ENCODE measurements at regions not wholly inside any gene's neighbourhood (a gene's known extent, or its start where the extent isn't known, plus 50 kb on each side); places are given as distances from the start of the nearest gene placed in this dataset.
"Not testable (repeated sequence)": the region's sequence is repeated elsewhere in the genome, so short reads cannot be mapped to it uniquely, and the experiment has no call there.

DNA sequence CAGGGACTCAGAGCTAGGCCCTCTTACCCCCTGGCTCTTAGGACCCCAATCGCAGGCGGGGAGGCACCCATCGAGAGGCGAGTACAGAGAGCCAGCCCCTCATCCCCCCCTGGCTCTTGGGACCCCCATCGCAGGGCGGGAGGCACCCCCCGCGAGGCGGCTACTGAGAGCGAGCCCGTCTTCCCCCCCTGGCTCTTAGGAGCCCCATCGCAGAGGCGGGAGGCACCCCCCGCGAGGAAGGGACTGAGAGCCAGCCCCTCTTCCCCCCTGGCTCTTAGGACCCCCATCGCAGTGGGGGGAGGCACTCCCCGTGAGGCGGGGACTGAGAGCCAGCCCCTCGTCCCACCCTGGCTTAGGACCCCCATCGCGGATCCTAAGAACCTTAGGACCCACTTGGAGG lies 2422.1 kb upstream of the PCDH20 start:
- H3K9ac ChIP-seq (ENCODE audit: low read length); H3K27me3 ChIP-seq (ENCODE audit: control insufficient read depth, insufficient read depth, low read length); H3K27ac ChIP-seq (ENCODE audit: low read length); H3K9me3 ChIP-seq (ENCODE audit: control insufficient read depth, low read depth, low read length); H3K4me3 ChIP-seq (ENCODE audit: low read length); H3K36me3 ChIP-seq (ENCODE audit: control insufficient read depth, low read depth, low read length); H3K4me1 ChIP-seq (ENCODE audit: control insufficient read depth, low read depth, low read length): not testable (repeated sequence)

DNA sequence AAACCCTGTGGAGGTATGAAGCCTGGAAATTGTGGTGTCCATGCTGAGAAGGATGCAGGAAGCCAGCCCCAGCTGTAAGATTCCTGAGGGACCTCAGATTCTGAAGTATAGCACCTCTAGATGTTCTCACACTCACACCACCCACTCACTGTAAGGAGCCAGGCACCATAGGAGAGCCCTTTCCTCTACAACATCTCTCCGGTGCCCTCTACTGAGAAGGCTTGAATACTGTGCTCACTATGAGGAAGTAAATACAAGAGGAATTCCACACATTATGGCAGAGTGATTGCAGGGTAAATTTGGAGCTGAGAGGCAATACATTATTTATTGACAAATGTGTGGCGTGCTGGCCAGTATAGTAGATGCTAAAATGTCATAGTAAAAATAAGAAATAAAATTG lies 2414.0 kb upstream of the PCDH20 start:
- H3K4me1 ChIP-seq (ENCODE audit: control insufficient read depth, low read depth, low read length); H3K27ac ChIP-seq (ENCODE audit: low read length); H3K4me3 ChIP-seq (ENCODE audit: low read length); H3K36me3 ChIP-seq (ENCODE audit: control insufficient read depth, low read depth, low read length); H3K27me3 ChIP-seq (ENCODE audit: control insufficient read depth, insufficient read depth, low read length); H3K9ac ChIP-seq (ENCODE audit: low read length); H3K9me3 ChIP-seq (ENCODE audit: control insufficient read depth, low read depth, low read length): not testable (repeated sequence)

DNA sequence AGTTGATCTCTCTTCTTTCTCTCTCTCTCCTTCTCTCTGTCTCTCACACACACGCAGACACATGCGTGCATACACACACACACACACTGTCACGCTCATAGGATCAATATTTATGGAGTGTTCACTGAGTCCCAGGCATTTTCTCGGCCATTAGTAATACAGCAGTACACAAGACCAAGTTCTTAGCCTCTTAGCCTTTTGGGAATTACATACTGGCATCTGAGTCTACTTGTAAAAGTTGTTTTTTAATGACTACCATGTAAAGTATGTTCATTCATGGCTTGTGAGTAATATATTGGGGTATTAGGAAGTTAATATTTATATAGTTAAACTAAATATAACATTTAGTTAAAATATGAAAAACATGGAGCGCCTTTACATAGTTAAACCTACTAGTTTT lies 2406.1 kb upstream of the PCDH20 start:
- H3K27me3 ChIP-seq (ENCODE audit: control insufficient read depth, insufficient read depth, low read length); H3K27ac ChIP-seq (ENCODE audit: low read length); H3K9me3 ChIP-seq (ENCODE audit: control insufficient read depth, low read depth, low read length); H3K9ac ChIP-seq (ENCODE audit: low read length); H3K36me3 ChIP-seq (ENCODE audit: control insufficient read depth, low read depth, low read length); H3K4me1 ChIP-seq (ENCODE audit: control insufficient read depth, low read depth, low read length); H3K4me3 ChIP-seq (ENCODE audit: low read length): not testable (repeated sequence)

DNA sequence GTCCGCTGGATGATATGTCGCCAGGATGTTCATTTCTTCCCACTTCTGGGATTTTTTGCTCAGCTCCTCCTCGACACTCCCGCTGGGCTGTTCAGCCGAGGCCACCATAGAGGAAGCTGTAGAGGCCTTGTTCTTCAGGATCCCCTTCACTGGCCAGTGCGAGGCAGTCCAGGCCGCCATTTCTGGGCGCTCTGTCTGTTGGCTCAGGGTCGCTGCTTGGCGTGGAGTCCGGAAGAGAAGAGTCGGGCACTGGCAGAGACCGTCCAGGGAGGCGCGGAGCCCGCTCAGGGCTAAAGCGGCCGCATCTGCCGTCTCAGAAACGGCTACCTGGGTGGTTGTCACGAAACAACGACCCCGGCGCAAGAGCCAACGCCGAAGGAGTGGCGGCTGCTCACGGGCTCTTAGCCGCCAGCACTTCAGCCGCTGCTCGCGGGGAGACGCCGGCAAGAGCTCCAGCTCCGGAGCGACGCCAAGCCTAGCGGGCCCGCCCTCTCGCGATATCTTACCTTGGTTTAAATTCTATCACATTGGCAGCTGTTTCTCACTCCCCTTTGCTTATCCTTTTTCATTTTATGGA lies 2395.9 kb upstream of the PCDH20 start:
- H3K9me3 ChIP-seq (ENCODE audit: control insufficient read depth, low read depth, low read length); H3K4me1 ChIP-seq (ENCODE audit: control insufficient read depth, low read depth, low read length); H3K4me3 ChIP-seq (ENCODE audit: low read length); H3K27ac ChIP-seq (ENCODE audit: low read length); H3K9ac ChIP-seq (ENCODE audit: low read length); H3K36me3 ChIP-seq (ENCODE audit: control insufficient read depth, low read depth, low read length); H3K27me3 ChIP-seq (ENCODE audit: control insufficient read depth, insufficient read depth, low read length): not testable (repeated sequence)

DNA sequence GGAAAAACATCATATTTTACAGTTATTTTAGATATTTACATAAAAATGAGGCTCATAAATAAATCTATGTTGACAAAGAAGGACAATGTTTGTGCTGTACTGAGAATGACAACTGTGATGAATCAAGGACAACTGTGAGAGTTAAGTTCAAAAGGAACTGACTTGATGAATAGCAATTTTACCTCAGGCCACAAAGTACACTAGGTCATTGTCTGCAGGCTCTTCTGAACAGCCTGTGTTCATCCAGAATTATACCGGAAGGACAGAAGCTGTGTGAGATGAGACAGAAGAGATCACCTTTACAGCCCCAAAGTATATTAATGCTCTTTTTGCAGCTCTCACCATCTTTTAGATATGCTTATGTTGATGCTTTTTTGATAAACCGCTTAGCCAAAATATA lies 2375.5 kb upstream of the PCDH20 start:
- H3K9ac ChIP-seq (ENCODE audit: low read length); H3K27ac ChIP-seq (ENCODE audit: low read length); H3K4me3 ChIP-seq (ENCODE audit: low read length); H3K4me1 ChIP-seq (ENCODE audit: control insufficient read depth, low read depth, low read length); H3K27me3 ChIP-seq (ENCODE audit: control insufficient read depth, insufficient read depth, low read length); H3K36me3 ChIP-seq (ENCODE audit: control insufficient read depth, low read depth, low read length); H3K9me3 ChIP-seq (ENCODE audit: control insufficient read depth, low read depth, low read length): not testable (repeated sequence)

DNA sequence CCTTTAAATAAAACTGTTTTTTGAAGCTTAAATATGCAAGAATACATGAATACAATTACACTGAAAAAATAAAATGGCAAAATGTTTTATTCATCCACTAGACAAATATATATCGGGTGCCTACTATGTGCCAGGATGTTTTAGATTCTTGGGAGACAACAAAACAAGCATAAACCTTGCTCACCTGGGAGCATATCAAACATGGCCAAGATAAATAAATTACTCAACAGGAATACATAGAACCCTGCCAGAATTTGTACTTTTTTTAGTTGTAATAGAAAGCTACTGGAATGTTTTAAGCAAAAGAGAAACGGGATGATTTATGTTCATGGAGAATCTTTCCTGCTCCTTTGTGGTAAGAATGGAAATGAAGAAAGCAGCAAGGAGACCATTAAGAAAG lies 2358.5 kb upstream of the PCDH20 start:
- H3K27ac ChIP-seq (ENCODE audit: low read length): no peak overlapping the region
- H3K9me3 ChIP-seq (ENCODE audit: control insufficient read depth, low read depth, low read length): no peaks in the 10 kb centered on the region
- H3K4me3 ChIP-seq (ENCODE audit: low read length): no peak overlapping the region
- H3K36me3 ChIP-seq (ENCODE audit: control insufficient read depth, low read depth, low read length): no peaks in the 10 kb centered on the region
- no peaks in the 10 kb centered on the region for H3K27me3 ChIP-seq (ENCODE audit: control insufficient read depth, insufficient read depth, low read length)
- no peaks in the 10 kb centered on the region for H3K4me1 ChIP-seq (ENCODE audit: control insufficient read depth, low read depth, low read length)
- no peak overlapping the region for H3K9ac ChIP-seq (ENCODE audit: low read length)

DNA sequence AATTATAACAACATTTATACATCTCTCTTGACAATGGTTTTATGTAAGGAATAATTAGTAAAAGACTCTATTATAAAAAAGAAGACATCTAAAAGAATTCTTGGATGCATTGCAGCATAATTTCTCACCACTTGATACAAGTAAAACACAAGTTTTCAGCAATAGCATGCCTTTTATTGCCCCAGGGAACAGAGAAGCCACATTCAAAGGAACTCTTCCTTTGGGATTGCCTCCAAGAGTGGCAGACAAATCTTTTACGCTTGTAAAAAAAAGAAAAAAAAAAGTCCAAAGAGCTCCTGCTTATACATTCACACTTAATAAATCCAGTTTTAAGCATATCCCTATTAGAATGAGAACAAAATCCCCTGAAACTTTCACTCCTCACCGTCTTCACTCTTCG lies 2357.8 kb upstream of the PCDH20 start:
- H3K27me3 ChIP-seq (ENCODE audit: control insufficient read depth, insufficient read depth, low read length): no peaks in the 10 kb centered on the region

DNA sequence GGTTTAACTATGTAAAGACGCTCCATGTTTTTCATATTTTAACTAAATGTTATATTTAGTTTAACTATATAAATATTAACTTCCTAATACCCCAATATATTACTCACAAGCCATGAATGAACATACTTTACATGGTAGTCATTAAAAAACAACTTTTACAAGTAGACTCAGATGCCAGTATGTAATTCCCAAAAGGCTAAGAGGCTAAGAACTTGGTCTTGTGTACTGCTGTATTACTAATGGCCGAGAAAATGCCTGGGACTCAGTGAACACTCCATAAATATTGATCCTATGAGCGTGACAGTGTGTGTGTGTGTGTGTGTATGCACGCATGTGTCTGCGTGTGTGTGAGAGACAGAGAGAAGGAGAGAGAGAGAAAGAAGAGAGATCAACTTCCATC lies 2342.0 kb upstream of the PCDH20 start:
- not testable (repeated sequence) for H3K9ac ChIP-seq (ENCODE audit: low read length); H3K27ac ChIP-seq (ENCODE audit: low read length); H3K36me3 ChIP-seq (ENCODE audit: control insufficient read depth, low read depth, low read length); H3K9me3 ChIP-seq (ENCODE audit: control insufficient read depth, low read depth, low read length); H3K27me3 ChIP-seq (ENCODE audit: control insufficient read depth, insufficient read depth, low read length); H3K4me1 ChIP-seq (ENCODE audit: control insufficient read depth, low read depth, low read length); H3K4me3 ChIP-seq (ENCODE audit: low read length)

More for the DNA sequence above, 2357.8 kb upstream of the PCDH20 start:
- Histone ChIP-seq H3K9ac (ENCODE audit: low read length) (no peak overlapping the region), H3K9me3 (ENCODE audit: control insufficient read depth, low read depth, low read length) (no peaks in the 10 kb centered on the region), H3K27ac (ENCODE audit: low read length) (no peak overlapping the region), H3K4me1 (ENCODE audit: control insufficient read depth, low read depth, low read length) (no peaks in the 10 kb centered on the region), H3K36me3 (ENCODE audit: control insufficient read depth, low read depth, low read length) (no peaks in the 10 kb centered on the region), H3K4me3 (ENCODE audit: low read length) (no peak overlapping the region)

DNA sequence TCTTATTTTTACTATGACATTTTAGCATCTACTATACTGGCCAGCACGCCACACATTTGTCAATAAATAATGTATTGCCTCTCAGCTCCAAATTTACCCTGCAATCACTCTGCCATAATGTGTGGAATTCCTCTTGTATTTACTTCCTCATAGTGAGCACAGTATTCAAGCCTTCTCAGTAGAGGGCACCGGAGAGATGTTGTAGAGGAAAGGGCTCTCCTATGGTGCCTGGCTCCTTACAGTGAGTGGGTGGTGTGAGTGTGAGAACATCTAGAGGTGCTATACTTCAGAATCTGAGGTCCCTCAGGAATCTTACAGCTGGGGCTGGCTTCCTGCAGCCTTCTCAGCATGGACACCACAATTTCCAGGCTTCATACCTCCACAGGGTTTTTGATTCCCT lies 2334.2 kb upstream of the PCDH20 start:
- not testable (repeated sequence) for H3K27ac ChIP-seq (ENCODE audit: low read length); H3K27me3 ChIP-seq (ENCODE audit: control insufficient read depth, insufficient read depth, low read length); H3K4me3 ChIP-seq (ENCODE audit: low read length); H3K9ac ChIP-seq (ENCODE audit: low read length); H3K9me3 ChIP-seq (ENCODE audit: control insufficient read depth, low read depth, low read length); H3K36me3 ChIP-seq (ENCODE audit: control insufficient read depth, low read depth, low read length); H3K4me1 ChIP-seq (ENCODE audit: control insufficient read depth, low read depth, low read length)

DNA sequence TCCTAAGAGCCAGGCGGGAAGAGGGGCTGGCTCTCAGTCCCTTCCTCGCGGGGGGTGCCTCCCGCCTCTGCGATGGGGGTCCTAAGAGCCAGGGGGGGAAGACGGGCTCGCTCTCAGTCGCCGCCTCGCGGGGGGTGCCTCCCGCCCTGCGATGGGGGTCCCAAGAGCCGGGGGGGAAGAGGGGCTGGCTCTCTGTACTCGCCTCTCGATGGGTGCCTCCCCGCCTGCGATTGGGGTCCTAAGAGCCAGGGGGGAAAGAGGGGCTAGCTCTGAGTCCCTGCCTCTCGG lies 2326.1 kb upstream of the PCDH20 start:
- not testable (repeated sequence) for H3K27me3 ChIP-seq (ENCODE audit: control insufficient read depth, insufficient read depth, low read length); H3K4me3 ChIP-seq (ENCODE audit: low read length); H3K27ac ChIP-seq (ENCODE audit: low read length); H3K9ac ChIP-seq (ENCODE audit: low read length); H3K9me3 ChIP-seq (ENCODE audit: control insufficient read depth, low read depth, low read length); H3K4me1 ChIP-seq (ENCODE audit: control insufficient read depth, low read depth, low read length); H3K36me3 ChIP-seq (ENCODE audit: control insufficient read depth, low read depth, low read length)

DNA sequence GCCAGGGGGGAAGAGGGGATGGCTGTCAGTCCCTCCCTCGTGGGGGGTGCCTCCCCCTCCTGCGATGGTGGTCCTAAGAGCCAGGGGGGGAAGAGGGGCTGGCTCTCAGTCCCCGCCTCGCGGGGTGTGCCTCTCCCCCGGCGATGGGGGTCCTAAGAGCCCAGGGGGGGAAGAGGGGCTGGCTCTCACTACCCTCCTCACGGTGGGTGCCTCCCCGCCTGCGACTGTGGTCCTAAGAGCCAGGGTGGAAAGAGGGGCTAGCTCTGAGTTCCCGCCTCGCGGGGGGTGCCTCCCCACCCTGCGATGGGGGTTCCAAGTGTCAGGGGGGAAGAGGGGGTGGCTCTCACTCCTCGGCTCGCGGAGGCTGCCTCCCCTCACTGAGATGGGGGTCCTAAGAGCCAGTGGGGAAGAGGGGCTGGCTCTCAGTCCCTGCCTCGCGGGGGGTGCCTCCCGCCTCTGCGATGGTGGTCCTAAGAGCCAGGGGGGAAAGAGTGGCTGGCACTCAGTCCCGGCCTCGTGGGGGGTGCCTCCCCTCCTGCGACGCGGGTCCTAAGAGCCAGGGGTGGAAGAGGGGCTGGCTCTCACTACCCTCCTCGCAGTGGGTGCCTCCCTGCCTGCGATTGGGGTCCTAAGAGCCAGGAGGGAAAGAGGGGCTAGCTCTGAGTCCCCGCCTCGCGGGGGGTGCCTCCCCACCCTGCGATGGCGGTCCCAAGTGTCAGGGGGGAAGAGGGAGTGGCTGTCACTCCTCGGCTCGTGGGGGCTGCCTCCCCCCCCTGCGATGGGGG lies 2325.6 kb upstream of the PCDH20 start:
- Histone ChIP-seq H3K4me3 (ENCODE audit: low read length) (no peak overlapping the region), H3K9me3 (ENCODE audit: control insufficient read depth, low read depth, low read length) (no peaks in the 10 kb centered on the region), H3K4me1 (ENCODE audit: control insufficient read depth, low read depth, low read length) (no peaks in the 10 kb centered on the region), H3K27me3 (ENCODE audit: control insufficient read depth, insufficient read depth, low read length) (no peaks in the 10 kb centered on the region), H3K36me3 (ENCODE audit: control insufficient read depth, low read depth, low read length) (no peaks in the 10 kb centered on the region), H3K9ac (ENCODE audit: low read length) (no peak overlapping the region), H3K27ac (ENCODE audit: low read length) (no peak overlapping the region)

DNA sequence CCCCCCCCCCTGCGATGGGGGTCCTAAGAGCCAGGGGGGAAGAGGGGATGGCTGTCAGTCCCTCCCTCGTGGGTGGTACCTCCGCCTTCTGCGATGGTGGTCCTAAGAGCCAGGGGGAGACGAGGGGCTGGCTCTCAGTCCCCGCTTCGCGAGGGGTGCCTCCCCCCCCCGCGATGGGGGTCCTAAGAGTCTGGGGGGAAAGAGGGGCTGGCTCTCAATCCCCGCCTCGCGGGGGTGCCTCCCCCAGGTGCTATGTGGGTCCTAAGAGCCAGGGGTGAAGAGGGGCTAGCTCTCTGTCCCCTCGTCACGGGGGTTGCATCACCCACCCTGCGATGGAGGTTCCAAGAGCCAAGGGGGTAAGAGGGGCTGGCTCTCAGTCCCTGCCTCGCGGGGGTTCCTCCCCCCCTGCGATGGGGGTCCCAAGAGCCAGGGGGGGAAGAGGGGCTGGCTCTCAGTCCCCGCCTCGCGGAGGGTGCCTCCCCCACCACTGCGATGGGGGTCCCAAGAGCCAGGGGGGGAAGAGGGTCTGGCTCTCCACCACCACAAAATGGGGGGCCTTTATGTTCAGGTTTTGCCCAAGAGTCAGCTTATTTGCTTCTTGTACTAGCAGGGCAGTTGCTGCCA lies 2323.6 kb upstream of the PCDH20 start:
- H3K9ac ChIP-seq (ENCODE audit: low read length); H3K4me1 ChIP-seq (ENCODE audit: control insufficient read depth, low read depth, low read length); H3K27ac ChIP-seq (ENCODE audit: low read length); H3K4me3 ChIP-seq (ENCODE audit: low read length); H3K36me3 ChIP-seq (ENCODE audit: control insufficient read depth, low read depth, low read length); H3K27me3 ChIP-seq (ENCODE audit: control insufficient read depth, insufficient read depth, low read length); H3K9me3 ChIP-seq (ENCODE audit: control insufficient read depth, low read depth, low read length): not testable (repeated sequence)
